GM18909 (cell line): ENCODE measurements at regions not wholly inside any gene's neighbourhood (a gene's known extent, or its start where the extent isn't known, plus 50 kb on each side); places are given as distances from the start of the nearest gene placed in this dataset.
"Not testable (repeated sequence)": the region's sequence is repeated elsewhere in the genome, so short reads cannot be mapped to it uniquely, and the experiment has no call there.

Experiments
- ATAC-seq: cut with Tn5 transposase; IDR thresholded peaks from one replicate; pipeline ENCODE4 v1.9.1; 2021; ENCODE audit warnings: mild to moderate bottlenecking; ENCODE audit not compliant: unreplicated experiment, poor library complexity

- no peak for ATAC-seq
Observed at GRCh38 chr20:39777610-39778009, 815.5 kb downstream of the DHX35 start.

- ATAC-seq, result no peak
Observed at GRCh38 chr20:39775110-39775509, 813.0 kb downstream of the DHX35 start.

- no peak for ATAC-seq
Observed at GRCh38 chr20:39773380-39774000, 811.3 kb downstream of the DHX35 start.

GRCh38 chr20:39767352-39767751, 805.2 kb downstream of the DHX35 start:
- no peak for ATAC-seq

- ATAC-seq, result no peak
Observed at GRCh38 chr20:39766333-39766732, 804.2 kb downstream of the DHX35 start.

GRCh38 chr20:39762716-39763115, 800.6 kb downstream of the DHX35 start:
- no peak for ATAC-seq

GRCh38 chr20:39758876-39759275, 796.7 kb downstream of the DHX35 start:
- no peak for ATAC-seq

- no peak for ATAC-seq
Observed at GRCh38 chr20:39756828-39757227, 794.7 kb downstream of the DHX35 start.

GRCh38 chr20:39756369-39756768, 794.2 kb downstream of the DHX35 start:
- ATAC-seq, result no peak

- ATAC-seq, result no peak
Observed at GRCh38 chr20:39752262-39752876, 790.2 kb downstream of the DHX35 start.

GRCh38 chr20:39751557-39752137, 789.5 kb downstream of the DHX35 start:
- peak; percentile 57 for ATAC-seq

- ATAC-seq, result no peak
Observed at GRCh38 chr20:39745380-39745779, 783.2 kb downstream of the DHX35 start.

- ATAC-seq, result no peak
Observed at GRCh38 chr20:39738651-39739050, 776.5 kb downstream of the DHX35 start.

GRCh38 chr20:39736434-39737327, 774.5 kb downstream of the DHX35 start:
- ATAC-seq, result no peak

- ATAC-seq, result not testable (repeated sequence)
Observed at GRCh38 chr20:39725513-39725912, 763.4 kb downstream of the DHX35 start.

- no peak for ATAC-seq
Observed at GRCh38 chr20:39719293-39719692, 757.1 kb downstream of the DHX35 start.

- ATAC-seq, result no peak
Observed at GRCh38 chr20:39717936-39718335, 755.8 kb downstream of the DHX35 start.

GRCh38 chr20:39716796-39717341, 754.7 kb downstream of the DHX35 start:
- peak; percentile 45 for ATAC-seq

GRCh38 chr20:39713076-39713840, 751.1 kb downstream of the DHX35 start:
- no peak for ATAC-seq

GRCh38 chr20:39706184-39706663, 744.1 kb downstream of the DHX35 start:
- no peak for ATAC-seq
